Neural cell (in vitro differentiated cells): ENCODE measurements at regions not wholly inside any gene's neighbourhood (a gene's known extent, or its start where the extent isn't known, plus 50 kb on each side); places are given as distances from the start of the nearest gene placed in this dataset.

ENCODE experiments used
- CTCF ChIP-seq: fragments of 450-650 bp; IDR thresholded peaks from 2 replicates; pipeline ENCODE4 v1.5.1; 2014; ENCODE audit warnings: antibody characterized with exemption, mild to moderate bottlenecking, moderate library complexity; ENCODE audit not compliant: poor library complexity, severe bottlenecking
- EP300 ChIP-seq: fragments of 450-650 bp; conservative IDR thresholded peaks from 2 replicates; pipeline ENCODE4 v1.6.1; 2014; ENCODE audit warnings: antibody characterized with exemption, mild to moderate bottlenecking, moderate library complexity; ENCODE audit not compliant: poor library complexity, severe bottlenecking
- EZH2 ChIP-seq: fragments of 200-600, 300-800 bp; shearing (Covaris generic), sonication (generic); IDR thresholded peaks from 2 replicates; pipeline ENCODE4 v1.6.1; 2014; ENCODE audit warnings: antibody characterized with exemption, low read length, borderline replicate concordance, mild to moderate bottlenecking; ENCODE audit not compliant: insufficient read depth, poor library complexity, severe bottlenecking
- MXI1 ChIP-seq: fragments of 450-650 bp; conservative IDR thresholded peaks from 2 replicates; pipeline ENCODE4 v1.6.1; 2014; ENCODE audit warnings: antibody characterized with exemption, mild to moderate bottlenecking; ENCODE audit not compliant: poor library complexity, severe bottlenecking
- POLR2AphosphoS5 ChIP-seq: IDR thresholded peaks from 2 replicates; pipeline ENCODE4 v1.6.1; 2012
- RAD21 ChIP-seq: fragments of 450-650 bp; conservative IDR thresholded peaks from 2 replicates; pipeline ENCODE4 v1.6.1; 2014; ENCODE audit warnings: antibody characterized with exemption, mild to moderate bottlenecking, moderate library complexity
- REST ChIP-seq: IDR thresholded peaks from 2 replicates; pipeline ENCODE4 v1.6.1; 2012; ENCODE audit warnings: borderline replicate concordance
- TAF1 ChIP-seq: IDR thresholded peaks from 2 replicates; pipeline ENCODE4 v1.6.1; 2012; ENCODE audit warnings: low read depth

GRCh38 chr16:52346709-52347108, 200.2 kb downstream of the TOX3 start:
- TF ChIP-seq CTCF = no peak
- TF ChIP-seq REST = no peak
- TF ChIP-seq EP300 = no peak
- no peak for TF ChIP-seq EZH2
- TF ChIP-seq TAF1 = no peak
- no peak for TF ChIP-seq POLR2AphosphoS5
- TF ChIP-seq RAD21 = no peak
- TF ChIP-seq MXI1 = no peak
